Gastrocnemius medialis (tissue), 4 donors: ENCODE measurements at regions not wholly inside any gene's neighbourhood (a gene's known extent, or its start where the extent isn't known, plus 50 kb on each side); places are given as distances from the start of the nearest gene placed in this dataset.
"Not testable (repeated sequence)": the region's sequence is repeated elsewhere in the genome, so short reads cannot be mapped to it uniquely, and the experiment has no call there.

Experiments used
- ATAC-seq, 2 donors: fragments of 150-250 bp; one replicate each; pipeline ENCODE4 v1.9.1; 2016
- DNase-seq, 2 donors: peaks; one replicate each; pipeline ENCODE4 v3.0.0-alpha.2; 2019
- H3K27ac ChIP-seq, 4 donors: fragments of 200-600 bp; sonication (generic); 1 replicate in 1 of 4; 2 replicates in 3 of 4; pipeline ENCODE4 v1.5.1; 2016 to 2018; ENCODE audit warnings: mild to moderate bottlenecking in 2 of 4, moderate library complexity in 1 of 4
- H3K27me3 ChIP-seq, 3 donors: fragments of 200-600 bp; sonication (generic) in 2 of 3; 1 replicate in 1 of 3; 2 replicates in 2 of 3; pipeline versions ENCODE4 v1.5.1 to v1.6.0; 2016 to 2019; ENCODE audit warnings: mild to moderate bottlenecking in 1 of 3, moderate library complexity in 1 of 3
- H3K36me3 ChIP-seq, 2 donors: fragments of 200-600 bp; sonication (generic) in 1 of 2; one replicate each; pipeline ENCODE4 v1.5.1; 2017 to 2018
- H3K4me1 ChIP-seq, 2 donors: fragments of 200-600 bp; sonication (generic) in 1 of 2; one replicate each; pipeline ENCODE4 v1.5.1; 2016 to 2017; ENCODE audit warnings: mild to moderate bottlenecking in 2 of 2
- H3K4me3 ChIP-seq, 4 donors: fragments of 200-600 bp; sonication (generic) in 3 of 4; 1 replicate in 1 of 4; 2 replicates in 3 of 4; pipeline ENCODE4 v1.5.1; 2016 to 2019; ENCODE audit warnings: mild to moderate bottlenecking in 2 of 4
- H3K9me3 ChIP-seq, 3 donors: fragments of 200-600 bp; sonication (generic) in 2 of 3; 1 replicate in 1 of 3; 2 replicates in 2 of 3; pipeline ENCODE4 v1.5.1; 2016 to 2019
- CTCF ChIP-seq, 5 experiments: fragments of 450-650 bp in 3 of 5; fragments of 200-600 bp in 2 of 5; sonication (generic) in 2 of 5; IDR thresholded peaks in 4 of 5; conservative IDR thresholded peaks in 1 of 5; 1 replicate in 4 of 5; 2 replicates in 1 of 5; pipeline ENCODE4 v1.5.1; 2016 to 2019; ENCODE audit warnings: antibody characterized with exemption in 5 of 5, mild to moderate bottlenecking in 3 of 5, moderate library complexity in 3 of 5
- POLR2A ChIP-seq, 2 donors: fragments of 450-650 bp; IDR thresholded peaks; one replicate each; pipeline ENCODE4 v1.6.1; 2017; ENCODE audit warnings: antibody characterized with exemption in 2 of 2, mild to moderate bottlenecking in 2 of 2, moderate library complexity in 2 of 2
- in situ Hi-C, 4 donors: fragments of 200-750 bp; cut with MboI; loops; one replicate each; pipeline versions ENCODE4 v1.15.0 to v1.8.0; 2017; ENCODE audit warnings: low sequenced_read_pairs in 4 of 4
- intact Hi-C: fragments of 100-400 bp; cut with DNase I; formaldehyde crosslinking; loops from one replicate; pipeline ENCODE4 v1.15.1; 2023; ENCODE audit warnings: low total_unique reads

GRCh38 chr2:215889240-215889969, 123.9 kb downstream of the MREG start:
- H3K9me3 ChIP-seq, in situ Hi-C loops, ATAC-seq: not testable (repeated sequence)

GRCh38 chr2:215888680-215889079, 124.7 kb downstream of the MREG start:
- no peaks in the 10 kb centered on the region for H3K27me3 ChIP-seq
- ATAC-seq (no peak), DNase-seq (no peak)
- TF ChIP-seq POLR2A (IDR thresholded peaks at IDR 0.05) (no peak), CTCF (IDR thresholded peaks at IDR 0.05 in 4 of 5, conservative IDR thresholded peaks at IDR 0.05 in 1 of 5) (no peak)
- intact Hi-C loops (no loop called here), in situ Hi-C loops (no loop called here)
- no peaks in the 10 kb centered on the region for H3K36me3 ChIP-seq
- H3K9me3 ChIP-seq = no peaks in the 10 kb centered on the region
- no peak overlapping the region for H3K4me3 ChIP-seq
- H3K27ac ChIP-seq = no peak overlapping the region
- H3K4me1 ChIP-seq = peaks cover 0 to 11% of the 10 kb centered on the region in 2 donors

More at GRCh38 chr2:215889240-215889969, 123.9 kb downstream of the MREG start:
- H3K36me3 ChIP-seq, H3K27me3 ChIP-seq, H3K4me3 ChIP-seq, H3K4me1 ChIP-seq, DNase-seq, H3K27ac ChIP-seq, intact Hi-C loops: not testable (repeated sequence)

- no peak for DNase-seq
- peaks cover 0 to 11% of the 10 kb centered on the region in 2 donors for H3K4me1 ChIP-seq
- no peak overlapping the region for H3K27ac ChIP-seq
- in situ Hi-C loops = no loop called here
- H3K36me3 ChIP-seq = no peaks in the 10 kb centered on the region
- no peaks in the 10 kb centered on the region for H3K27me3 ChIP-seq
- H3K4me3 ChIP-seq = no peak overlapping the region
- H3K9me3 ChIP-seq = no peaks in the 10 kb centered on the region
- no peak for ATAC-seq
- TF ChIP-seq CTCF (IDR thresholded peaks at IDR 0.05 in 4 of 5, conservative IDR thresholded peaks at IDR 0.05 in 1 of 5) = no peak
- no peak for TF ChIP-seq POLR2A (IDR thresholded peaks at IDR 0.05)
- intact Hi-C loops = no loop called here
These were observed 126.0 kb downstream of the MREG start for GRCh38 chr2:215887303-215887702.

GRCh38 chr2:215886022-215886421, 127.3 kb downstream of the MREG start:
- no peak overlapping the region for H3K27ac ChIP-seq
- H3K27me3 ChIP-seq = no peaks in the 10 kb centered on the region
- TF ChIP-seq POLR2A (IDR thresholded peaks at IDR 0.05) = no peak
- TF ChIP-seq CTCF (IDR thresholded peaks at IDR 0.05 in 4 of 5, conservative IDR thresholded peaks at IDR 0.05 in 1 of 5) = no peak
- H3K4me3 ChIP-seq = no peak overlapping the region
- no peaks in the 10 kb centered on the region for H3K9me3 ChIP-seq
- ATAC-seq (no peak), DNase-seq (no peak)
- intact Hi-C loops = no loop called here
- peaks cover 0 to 12% of the 10 kb centered on the region in 2 donors for H3K4me1 ChIP-seq
- in situ Hi-C loops = no loop called here
- no peaks in the 10 kb centered on the region for H3K36me3 ChIP-seq

- no peak for ATAC-seq
- no peak for TF ChIP-seq CTCF (IDR thresholded peaks at IDR 0.05 in 4 of 5, conservative IDR thresholded peaks at IDR 0.05 in 1 of 5)
- intact Hi-C loops = no loop called here
These were observed 127.8 kb downstream of the MREG start for GRCh38 chr2:215885536-215885935.

More at GRCh38 chr2:215885536-215885935, 127.8 kb downstream of the MREG start:
- Histone ChIP-seq H3K9me3 (no peaks in the 10 kb centered on the region), H3K4me3 (no peak overlapping the region), H3K27ac (no peak overlapping the region), H3K27me3 (no peaks in the 10 kb centered on the region), H3K4me1 (peaks cover 0 to 15% of the 10 kb centered on the region in 2 donors), H3K36me3 (no peaks in the 10 kb centered on the region)
- no peak for DNase-seq
- in situ Hi-C loops = no loop called here
